Astrocyte of the cerebellum (primary cell): ENCODE measurements at regions not wholly inside any gene's neighbourhood (a gene's known extent, or its start where the extent isn't known, plus 50 kb on each side); places are given as distances from the start of the nearest gene placed in this dataset.

ENCODE experiments used
- DNase-seq: peaks from one replicate; pipeline ENCODE4 v3.0.0-alpha.2; 2011; ENCODE audit warnings: low read depth
- H3K4me3 ChIP-seq: 2 replicates; pipeline ENCODE4 v1.5.1; 2011; ENCODE audit warnings: mild to moderate bottlenecking, low read depth, low read length, moderate library complexity
- in situ Hi-C: cut with HindIII; loops from 2 replicates; pipeline ENCODE4 v1.10.0; 2017; ENCODE audit warnings: low sequenced_read_pairs
- TF ChIP-seq, protein P1 (sequence below): IDR thresholded peaks from 2 replicates; pipeline ENCODE4 v1.5.1; 2012; ENCODE audit warnings: low read length, low read depth, moderate library complexity, mild to moderate bottlenecking; ENCODE audit errors: missing control alignments

DNA sequence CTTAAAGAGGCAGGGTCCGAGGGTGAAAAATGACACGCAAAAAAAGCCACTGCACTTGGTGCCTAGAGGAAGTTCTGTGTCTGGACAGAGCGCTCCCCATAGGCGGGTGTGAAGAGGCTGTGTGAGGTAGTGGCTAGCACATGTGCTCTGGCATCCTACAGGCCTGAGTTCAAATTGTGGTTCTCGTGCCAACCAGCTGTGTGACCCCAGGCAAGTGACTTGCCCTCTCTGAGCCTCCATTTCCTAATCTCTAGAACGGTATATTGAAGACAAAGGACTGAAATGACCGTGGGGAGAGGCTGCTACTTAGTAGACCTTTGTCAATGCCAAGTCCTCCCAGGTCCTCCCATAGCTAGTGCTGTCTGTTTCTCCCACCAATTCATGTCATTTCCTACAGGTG is 79.1 kb upstream of the MYL10 start:
- TF ChIP-seq, protein P1, sequence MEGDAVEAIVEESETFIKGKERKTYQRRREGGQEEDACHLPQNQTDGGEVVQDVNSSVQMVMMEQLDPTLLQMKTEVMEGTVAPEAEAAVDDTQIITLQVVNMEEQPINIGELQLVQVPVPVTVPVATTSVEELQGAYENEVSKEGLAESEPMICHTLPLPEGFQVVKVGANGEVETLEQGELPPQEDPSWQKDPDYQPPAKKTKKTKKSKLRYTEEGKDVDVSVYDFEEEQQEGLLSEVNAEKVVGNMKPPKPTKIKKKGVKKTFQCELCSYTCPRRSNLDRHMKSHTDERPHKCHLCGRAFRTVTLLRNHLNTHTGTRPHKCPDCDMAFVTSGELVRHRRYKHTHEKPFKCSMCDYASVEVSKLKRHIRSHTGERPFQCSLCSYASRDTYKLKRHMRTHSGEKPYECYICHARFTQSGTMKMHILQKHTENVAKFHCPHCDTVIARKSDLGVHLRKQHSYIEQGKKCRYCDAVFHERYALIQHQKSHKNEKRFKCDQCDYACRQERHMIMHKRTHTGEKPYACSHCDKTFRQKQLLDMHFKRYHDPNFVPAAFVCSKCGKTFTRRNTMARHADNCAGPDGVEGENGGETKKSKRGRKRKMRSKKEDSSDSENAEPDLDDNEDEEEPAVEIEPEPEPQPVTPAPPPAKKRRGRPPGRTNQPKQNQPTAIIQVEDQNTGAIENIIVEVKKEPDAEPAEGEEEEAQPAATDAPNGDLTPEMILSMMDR, result no peak
- in situ Hi-C loops, result no loop called here
- no peak overlapping the region for H3K4me3 ChIP-seq
- no peak for DNase-seq

DNA sequence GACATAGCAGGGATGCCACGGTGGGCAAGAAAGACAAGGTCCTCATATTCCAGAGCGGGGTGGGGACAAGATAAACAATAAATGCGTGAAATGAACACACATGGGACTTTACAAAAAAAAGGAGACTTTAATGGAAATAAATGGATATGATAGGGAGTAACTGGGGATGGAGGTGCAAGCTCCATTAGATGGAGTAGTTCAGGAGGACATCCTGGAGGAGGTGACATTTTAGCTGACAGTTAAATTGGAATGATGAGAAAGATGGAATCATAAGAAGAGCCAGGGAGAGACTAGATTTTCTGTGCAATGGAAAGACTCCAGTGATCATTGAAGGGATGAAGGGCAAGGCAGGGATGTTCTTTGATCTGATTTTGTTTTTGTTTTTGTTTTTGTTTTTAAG is 83.6 kb upstream of the MYL10 start:
- no peak overlapping the region for H3K4me3 ChIP-seq
- DNase-seq, result no peak
- in situ Hi-C loops, result no loop called here
- TF ChIP-seq, protein P1, result no peak

DNA sequence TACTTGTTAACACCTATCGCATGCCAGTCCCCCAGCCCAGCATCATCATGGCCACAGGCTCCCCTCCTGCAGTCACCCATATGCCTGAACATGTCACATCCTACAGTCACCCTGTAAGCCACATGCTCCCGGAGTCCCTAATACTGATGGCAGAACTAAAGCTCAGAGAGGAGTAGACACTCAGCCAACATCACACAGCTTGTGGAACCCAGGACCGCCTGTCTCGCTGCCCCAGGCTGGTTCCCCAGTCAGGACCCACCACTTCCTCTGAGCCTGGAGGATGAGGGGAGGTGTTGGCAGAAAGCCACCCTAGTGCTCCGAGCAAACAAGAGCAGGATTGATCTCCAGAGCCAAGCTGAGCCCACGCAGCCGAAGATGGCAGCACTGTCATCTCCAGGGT is 85.0 kb upstream of the MYL10 start:
- in situ Hi-C loops, result no loop called here
- DNase-seq, result no peak
- TF ChIP-seq, protein P1, result no peak
- H3K4me3 ChIP-seq, result no peak overlapping the region

DNA sequence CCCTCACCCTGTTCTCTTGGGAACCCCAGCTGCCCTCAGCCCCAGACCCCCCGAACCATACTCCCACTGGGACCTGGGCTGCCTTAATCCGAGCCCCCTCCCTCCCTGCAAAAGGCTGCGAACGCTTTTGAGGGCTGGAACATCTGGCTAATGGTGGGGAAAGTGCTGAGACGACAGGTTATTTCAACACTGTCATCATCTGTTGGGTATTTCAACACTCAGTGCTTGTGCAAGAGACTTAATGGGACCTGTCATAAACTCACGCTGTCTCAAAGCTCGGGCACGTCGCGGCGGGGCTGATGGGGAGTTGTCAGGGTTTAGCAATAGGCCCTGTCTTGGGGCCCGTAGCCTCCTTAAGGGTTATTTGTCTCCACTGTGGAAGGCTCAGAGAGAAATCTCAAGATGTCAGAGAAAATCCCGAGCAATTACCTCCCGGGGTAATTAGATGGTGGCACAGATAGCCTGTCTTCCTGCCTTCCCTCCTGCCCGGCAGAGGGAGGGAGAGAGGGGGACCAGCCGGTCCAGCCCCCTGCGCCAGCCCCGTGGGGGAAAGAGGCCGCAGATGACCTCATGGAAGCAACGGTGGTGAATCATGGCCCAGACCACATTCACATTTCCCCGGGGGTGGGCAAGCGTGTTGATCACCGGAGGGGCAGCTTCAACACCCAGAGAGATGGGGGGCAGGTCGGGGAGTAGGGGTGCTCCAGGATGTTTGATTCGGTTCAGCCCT is 88.7 kb upstream of the MYL10 start:
- no peak overlapping the region for H3K4me3 ChIP-seq
- DNase-seq, result no peak
- in situ Hi-C loops, result no loop called here
- TF ChIP-seq, protein P1, result no peak

DNA sequence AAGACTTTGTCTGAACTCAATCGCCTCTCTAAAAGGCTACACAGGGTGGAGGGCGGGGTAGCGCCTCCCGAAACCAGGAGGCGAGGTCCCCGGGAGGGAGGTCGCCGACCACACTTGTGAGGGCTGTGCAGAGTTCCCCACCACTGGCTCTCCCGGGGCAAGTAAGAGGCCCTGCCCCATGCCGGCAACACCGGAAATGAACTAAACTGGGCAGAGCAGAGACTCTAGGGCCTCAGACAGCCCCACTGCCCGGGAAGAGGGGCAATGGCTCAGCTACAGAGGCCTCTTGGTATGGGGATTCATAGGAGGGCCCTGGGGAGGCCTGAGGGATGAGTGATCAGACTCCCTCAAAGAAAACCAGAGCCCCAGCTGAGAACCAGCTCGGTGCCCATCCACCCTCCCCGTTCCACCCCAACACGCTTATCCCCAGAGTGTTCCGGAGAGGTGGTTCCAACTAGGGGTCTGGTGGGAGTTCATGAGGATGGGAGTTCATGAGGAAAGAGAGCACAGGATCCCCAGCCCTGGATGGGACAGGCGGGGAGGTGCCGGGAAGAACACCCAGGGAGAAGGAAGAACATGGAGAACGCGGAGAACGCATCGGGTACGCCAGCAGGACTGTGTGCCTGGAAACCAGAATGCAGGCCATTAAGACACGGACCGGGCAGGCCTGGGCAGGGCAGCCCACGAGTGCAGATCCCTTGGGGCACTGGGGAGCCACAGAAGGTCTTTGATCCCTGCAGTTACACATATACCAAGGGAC is 89.4 kb upstream of the MYL10 start:
- DNase-seq, result no peak
- in situ Hi-C loops, result no loop called here

DNA sequence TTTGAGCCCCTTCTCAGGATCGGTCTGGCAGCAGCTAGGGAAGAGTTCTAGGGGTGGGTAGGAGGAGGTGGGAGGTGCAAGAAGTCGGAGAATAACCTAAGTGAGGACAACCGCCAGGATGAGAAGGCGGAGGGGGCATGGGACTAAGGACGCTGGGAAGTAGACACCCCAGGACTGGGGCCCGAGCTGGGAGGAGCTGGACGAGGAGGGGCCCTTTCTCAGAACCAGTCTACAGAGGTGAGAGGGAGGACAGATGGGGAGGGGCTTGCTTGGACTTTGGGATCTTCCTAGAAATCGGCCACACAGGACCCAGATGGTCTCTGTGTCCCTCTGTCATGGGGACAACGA is 90.0 kb upstream of the MYL10 start:
- H3K4me3 ChIP-seq, result no peak overlapping the region
- in situ Hi-C loops, result no loop called here
- TF ChIP-seq, protein P1, result no peak
- DNase-seq, result no peak

More for the DNA sequence above, 89.4 kb upstream of the MYL10 start:
- TF ChIP-seq, protein P1, result no peak
- H3K4me3 ChIP-seq, result no peak overlapping the region
